ENCODE measurements at regions not wholly inside any gene's neighbourhood (a gene's known extent, or its start where the extent isn't known, plus 50 kb on each side); places are given as distances from the start of the nearest gene placed in this dataset.

GRCh38 chr2:16615687-16616615 is 49.7 kb downstream of the CYRIA start:
- FAIRE-seq (no peak), DNase-seq (ENCODE audit: extremely low spot score, insufficient read length, low read depth) (no peak)

DNA sequence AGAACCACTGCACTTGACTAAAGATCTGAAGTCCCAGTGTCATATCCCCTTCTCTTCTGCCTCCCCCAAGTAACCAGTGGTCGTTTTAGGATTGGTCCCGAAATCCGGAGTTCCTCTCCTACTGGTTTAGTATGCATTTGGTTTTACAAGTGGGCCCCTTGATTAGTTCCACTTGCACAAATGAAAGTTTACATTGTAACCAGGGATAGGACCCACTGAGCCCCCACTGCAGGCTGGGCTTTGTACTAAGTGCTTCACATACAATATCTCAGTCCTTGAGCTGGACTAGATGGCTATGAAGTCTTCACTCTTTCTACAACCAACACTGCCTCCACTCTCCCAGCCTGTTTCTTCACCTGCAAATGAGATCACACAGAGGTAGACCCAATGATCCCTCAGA is 50.4 kb downstream of the CYRIA start:
- FAIRE-seq (no peak), DNase-seq (ENCODE audit: extremely low spot score, insufficient read length, low read depth) (no peak)

- DNase-seq (ENCODE audit: extremely low spot score, insufficient read length, low read depth) (no peak), FAIRE-seq (no peak)
Measured at GRCh38 chr2:16614314-16614860, 51.2 kb downstream of the CYRIA start.

GRCh38 chr2:16613539-16614011 is 52.1 kb downstream of the CYRIA start:
- DNase-seq (ENCODE audit: extremely low spot score, insufficient read length, low read depth) (peak; percentile 29), FAIRE-seq (no peak)

- FAIRE-seq (no peak), DNase-seq (ENCODE audit: extremely low spot score, insufficient read length, low read depth) (no peak)
Measured at GRCh38 chr2:16612490-16612889, 53.1 kb downstream of the CYRIA start.

GRCh38 chr2:16609786-16610185 is 55.8 kb downstream of the CYRIA start:
- no peak for DNase-seq (ENCODE audit: extremely low spot score, insufficient read length, low read depth)
- FAIRE-seq: no peak

GRCh38 chr2:16608661-16609643 is 56.7 kb downstream of the CYRIA start:
- peak; percentile 55 for DNase-seq (ENCODE audit: extremely low spot score, insufficient read length, low read depth)
- FAIRE-seq: peak; percentile 76

GRCh38 chr2:16607301-16607700 is 58.3 kb downstream of the CYRIA start:
- DNase-seq (ENCODE audit: extremely low spot score, insufficient read length, low read depth): no peak
- no peak for FAIRE-seq

DNA sequence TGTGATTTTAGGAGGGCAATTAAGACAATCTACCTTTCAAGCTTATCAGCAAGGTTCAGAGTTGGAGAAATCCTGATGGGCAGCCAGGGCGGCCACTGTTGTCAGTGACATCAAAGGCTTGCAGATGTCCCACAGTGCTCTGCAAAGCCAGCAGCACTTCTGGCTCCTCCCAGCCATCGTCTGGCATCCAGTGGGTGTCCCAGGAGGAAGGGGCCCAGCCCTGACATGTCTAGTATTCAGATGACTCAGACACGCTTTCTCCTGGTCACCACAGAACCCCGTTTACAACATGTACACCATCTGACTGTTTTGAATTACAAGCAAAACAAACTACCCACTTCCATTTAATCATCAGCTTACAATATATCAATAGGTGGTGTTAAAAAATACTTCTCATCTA is 61.4 kb downstream of the CYRIA start:
- FAIRE-seq: no peak

GRCh38 chr2:16591370-16591933 is 74.2 kb downstream of the CYRIA start:
- DNase-seq (ENCODE audit: extremely low spot score, insufficient read length, low read depth) (no peak), FAIRE-seq (no peak)

More for the DNA sequence above, 61.4 kb downstream of the CYRIA start:
- no peak for DNase-seq (ENCODE audit: extremely low spot score, insufficient read length, low read depth)

DNA sequence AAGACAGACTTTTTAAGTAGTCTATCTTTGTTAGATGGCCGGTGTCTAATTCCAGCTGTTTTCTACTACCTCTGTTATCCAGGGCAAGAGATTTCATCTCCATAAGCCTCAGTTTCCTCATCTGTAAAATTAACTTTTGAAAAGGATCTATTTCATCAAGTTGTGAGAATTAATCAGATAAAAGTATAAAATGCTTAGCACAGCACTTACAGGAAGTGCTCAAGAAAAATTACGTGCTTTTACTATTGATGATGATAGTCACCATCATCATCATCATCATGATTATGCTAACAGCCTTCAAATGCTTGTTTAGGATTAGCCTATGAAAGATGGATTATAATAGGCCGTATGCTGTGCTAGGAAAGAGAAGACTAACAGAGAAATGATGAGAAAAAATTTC is 76.2 kb downstream of the CYRIA start:
- no peak for DNase-seq (ENCODE audit: extremely low spot score, insufficient read length, low read depth)
- FAIRE-seq: no peak

GRCh38 chr2:16588565-16588964 is 77.1 kb downstream of the CYRIA start:
- FAIRE-seq (no peak), DNase-seq (ENCODE audit: extremely low spot score, insufficient read length, low read depth) (no peak)

DNA sequence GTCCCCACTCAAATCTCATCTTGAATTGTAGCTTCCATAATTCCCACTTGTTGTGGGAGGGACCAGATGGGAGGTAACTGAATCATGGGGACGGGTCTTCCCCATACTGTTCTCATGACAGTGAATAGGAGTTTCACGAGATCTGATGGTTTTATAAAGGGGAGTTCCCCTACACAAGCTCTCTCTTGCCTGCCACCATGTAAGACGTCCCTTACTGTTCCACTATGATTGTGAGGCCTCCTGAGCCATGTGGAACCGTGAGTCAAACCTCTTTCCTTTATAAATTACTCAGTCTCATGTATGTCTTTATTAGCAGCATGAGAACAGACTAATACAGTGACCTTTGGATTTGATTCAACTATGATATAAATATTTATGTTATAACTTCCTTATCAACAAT is 78.0 kb downstream of the CYRIA start:
- FAIRE-seq (no peak), DNase-seq (ENCODE audit: extremely low spot score, insufficient read length, low read depth) (no peak)

GRCh38 chr2:16584824-16585540 is 80.7 kb downstream of the CYRIA start:
- DNase-seq (ENCODE audit: extremely low spot score, insufficient read length, low read depth): no peak
- no peak for FAIRE-seq

DNA sequence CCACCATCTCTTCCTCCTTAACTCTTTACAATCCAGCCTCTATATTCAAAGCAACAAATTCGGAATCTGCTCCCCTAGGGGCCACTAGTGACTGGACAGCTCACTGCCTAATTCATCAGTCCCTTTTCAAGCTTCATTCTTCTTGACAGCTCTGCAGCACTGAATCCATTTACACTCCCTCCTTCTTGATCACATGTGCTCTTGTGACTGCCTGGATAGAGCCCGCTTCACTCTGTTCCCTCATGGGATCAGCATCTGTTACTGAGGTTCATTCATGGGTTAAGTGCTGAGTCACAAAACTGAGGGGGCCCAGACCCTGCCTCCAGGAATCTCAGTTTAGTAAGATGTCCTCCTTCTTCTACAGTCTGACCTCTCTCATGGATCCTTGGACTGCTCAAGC is 81.5 kb downstream of the CYRIA start:
- no peak for FAIRE-seq

DNA sequence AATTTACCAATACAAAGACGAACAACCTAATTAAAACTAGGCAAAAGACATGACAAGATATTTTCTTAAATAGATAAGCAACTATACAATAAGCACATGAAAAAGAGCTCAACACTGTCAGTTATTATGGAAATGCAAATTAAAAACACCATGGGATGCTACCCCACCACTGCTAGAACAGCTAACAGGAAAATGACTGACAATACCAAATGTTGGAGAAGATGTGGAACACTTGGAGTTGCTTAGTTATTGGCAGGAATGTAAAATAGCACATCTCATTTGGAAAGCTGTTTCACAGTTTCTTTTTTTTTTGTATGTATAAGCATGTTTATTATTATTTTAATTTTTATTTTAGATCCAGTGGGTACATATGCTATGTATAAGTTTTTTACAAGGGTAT is 84.4 kb downstream of the CYRIA start:
- FAIRE-seq (no peak), DNase-seq (ENCODE audit: extremely low spot score, insufficient read length, low read depth) (no peak)

More for the DNA sequence above, 81.5 kb downstream of the CYRIA start:
- no peak for DNase-seq (ENCODE audit: extremely low spot score, insufficient read length, low read depth)

DNA sequence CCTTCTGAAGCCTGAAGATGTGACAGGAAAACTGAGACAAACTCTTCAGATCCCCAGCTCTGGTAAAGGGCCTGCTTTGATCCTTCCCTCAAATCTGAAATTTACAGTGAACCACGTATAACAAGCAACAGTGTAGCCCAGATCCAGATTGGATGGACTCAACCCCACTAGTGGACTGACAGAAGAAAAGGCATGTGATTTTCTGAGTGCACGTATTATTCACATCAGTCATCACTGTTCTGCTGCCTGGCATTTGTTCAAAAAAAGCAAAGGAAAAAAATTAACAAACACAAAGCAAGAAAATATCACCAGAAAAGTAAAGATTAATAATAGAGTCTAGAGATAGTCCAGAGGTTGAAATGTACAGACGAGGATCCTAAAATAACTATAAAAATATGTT is 87.6 kb downstream of the CYRIA start:
- FAIRE-seq: no peak

GRCh38 chr2:16570516-16570915 is 95.1 kb downstream of the CYRIA start:
- FAIRE-seq (no peak), DNase-seq (ENCODE audit: extremely low spot score, insufficient read length, low read depth) (no peak)

More for the DNA sequence above, 87.6 kb downstream of the CYRIA start:
- DNase-seq (ENCODE audit: extremely low spot score, insufficient read length, low read depth): no peak

All from GM18507 (cell line).